ENCODE measurements at regions not wholly inside any gene's neighbourhood (a gene's known extent, or its start where the extent isn't known, plus 50 kb on each side); places are given as distances from the start of the nearest gene placed in this dataset.

DNA sequence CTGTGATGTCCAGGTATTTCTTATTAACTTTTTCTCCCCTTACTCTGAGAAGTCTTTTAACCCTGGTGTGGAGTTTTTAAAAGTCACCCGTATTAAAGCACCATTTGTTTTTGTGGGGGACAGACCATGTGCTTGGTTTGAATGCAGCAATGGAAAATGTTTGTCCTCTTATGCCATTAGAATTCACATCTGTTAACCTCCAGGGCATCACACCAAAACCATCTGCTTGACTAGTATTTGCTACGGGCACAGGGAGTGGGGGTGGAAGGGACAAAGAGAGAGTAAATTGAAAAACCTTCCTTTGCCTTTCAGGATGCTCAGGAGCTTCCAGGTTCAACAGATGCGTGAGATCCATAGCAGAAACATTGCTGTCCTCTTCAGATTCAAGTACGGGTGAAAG, 61.4 kb upstream of the GOLGA8B start:
- TF ChIP-seq POLR2A (IDR thresholded peaks at IDR 0.05; ENCODE audit: low read length) (no peak), GATA1 (IDR thresholded peaks at IDR 0.05; ENCODE audit: low read depth, low read length) (no peak)
